Gastrocnemius medialis (tissue), 4 donors: ENCODE measurements at regions not wholly inside any gene's neighbourhood (a gene's known extent, or its start where the extent isn't known, plus 50 kb on each side); places are given as distances from the start of the nearest gene placed in this dataset.

Source experiments
- POLR2A ChIP-seq, 2 donors: fragments of 450-650 bp; IDR thresholded peaks; one replicate each; pipeline ENCODE4 v1.6.1; 2017; ENCODE audit warnings: antibody characterized with exemption in 2 of 2, mild to moderate bottlenecking in 2 of 2, moderate library complexity in 2 of 2
- TF ChIP-seq, protein P1 (sequence below), 5 experiments: fragments of 450-650 bp in 3 of 5; fragments of 200-600 bp in 2 of 5; sonication (generic) in 2 of 5; IDR thresholded peaks in 4 of 5; conservative IDR thresholded peaks in 1 of 5; 1 replicate in 4 of 5; 2 replicates in 1 of 5; pipeline ENCODE4 v1.5.1; 2016 to 2019; ENCODE audit warnings: antibody characterized with exemption in 5 of 5, mild to moderate bottlenecking in 3 of 5, moderate library complexity in 3 of 5

GRCh38 chr20:40452758-40453157 is 236.3 kb downstream of the MAFB start:
- TF ChIP-seq, protein P1, sequence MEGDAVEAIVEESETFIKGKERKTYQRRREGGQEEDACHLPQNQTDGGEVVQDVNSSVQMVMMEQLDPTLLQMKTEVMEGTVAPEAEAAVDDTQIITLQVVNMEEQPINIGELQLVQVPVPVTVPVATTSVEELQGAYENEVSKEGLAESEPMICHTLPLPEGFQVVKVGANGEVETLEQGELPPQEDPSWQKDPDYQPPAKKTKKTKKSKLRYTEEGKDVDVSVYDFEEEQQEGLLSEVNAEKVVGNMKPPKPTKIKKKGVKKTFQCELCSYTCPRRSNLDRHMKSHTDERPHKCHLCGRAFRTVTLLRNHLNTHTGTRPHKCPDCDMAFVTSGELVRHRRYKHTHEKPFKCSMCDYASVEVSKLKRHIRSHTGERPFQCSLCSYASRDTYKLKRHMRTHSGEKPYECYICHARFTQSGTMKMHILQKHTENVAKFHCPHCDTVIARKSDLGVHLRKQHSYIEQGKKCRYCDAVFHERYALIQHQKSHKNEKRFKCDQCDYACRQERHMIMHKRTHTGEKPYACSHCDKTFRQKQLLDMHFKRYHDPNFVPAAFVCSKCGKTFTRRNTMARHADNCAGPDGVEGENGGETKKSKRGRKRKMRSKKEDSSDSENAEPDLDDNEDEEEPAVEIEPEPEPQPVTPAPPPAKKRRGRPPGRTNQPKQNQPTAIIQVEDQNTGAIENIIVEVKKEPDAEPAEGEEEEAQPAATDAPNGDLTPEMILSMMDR (IDR thresholded peaks at IDR 0.05 in 4 of 5, conservative IDR thresholded peaks at IDR 0.05 in 1 of 5), result no peak
- no peak for TF ChIP-seq POLR2A (IDR thresholded peaks at IDR 0.05)
